ENCODE measurements at regions not wholly inside any gene's neighbourhood (a gene's known extent, or its start where the extent isn't known, plus 50 kb on each side); places are given as distances from the start of the nearest gene placed in this dataset.

GRCh38 chr4:126973201-126973600 is 659.6 kb upstream of the INTU start:
- ATAC-seq: no peak

GRCh38 chr4:126976850-126977632 is 655.7 kb upstream of the INTU start:
- peak; percentile 81 for ATAC-seq
- TF ChIP-seq ZNF8 (CRISPR knock-in tag; IDR thresholded peaks at IDR 0.05) (no peak), GLIS3 (CRISPR knock-in tag; IDR thresholded peaks at IDR 0.05) (no peak), CREB5 (CRISPR knock-in tag; IDR thresholded peaks at IDR 0.05; ENCODE audit: low read depth) (no peak), ZFP3 (CRISPR knock-in tag; IDR thresholded peaks at IDR 0.05) (no peak), TCF4 (CRISPR knock-in tag; IDR thresholded peaks at IDR 0.05; ENCODE audit: borderline replicate concordance) (no peak), ISL1 (CRISPR knock-in tag; IDR thresholded peaks at IDR 0.05) (no peak; the same call in 1 of the 2 replicates), BACH2 (CRISPR knock-in tag; IDR thresholded peaks at IDR 0.05; ENCODE audit: borderline replicate concordance) (no peak), OSR1 (CRISPR knock-in tag; IDR thresholded peaks at IDR 0.05) (no peak), SNAI2 (CRISPR knock-in tag; IDR thresholded peaks at IDR 0.05) (no peak), RARB (CRISPR knock-in tag; IDR thresholded peaks at IDR 0.05) (no peak), ZNF565 (CRISPR knock-in tag; conservative IDR thresholded peaks at IDR 0.05; ENCODE audit: low read depth) (no peak), ZC3H10 (CRISPR knock-in tag; IDR thresholded peaks at IDR 0.05) (no peak), PPARA (CRISPR knock-in tag; IDR thresholded peaks at IDR 0.05; ENCODE audit: borderline replicate concordance) (no peak), TOX (CRISPR knock-in tag; IDR thresholded peaks at IDR 0.05; ENCODE audit: borderline replicate concordance) (no peak)

More at GRCh38 chr4:126973201-126973600, 659.6 kb upstream of the INTU start:
- TF ChIP-seq CSDC2 (CRISPR knock-in tag; IDR thresholded peaks at IDR 0.05) (no peak), POU6F1 (CRISPR knock-in tag; IDR thresholded peaks at IDR 0.05; ENCODE audit: borderline replicate concordance, low read depth) (no peak), ISL1 (CRISPR knock-in tag; IDR thresholded peaks at IDR 0.05) (no peak), GLIS3 (CRISPR knock-in tag; IDR thresholded peaks at IDR 0.05) (no peak), ARNTL (CRISPR knock-in tag; IDR thresholded peaks at IDR 0.05; ENCODE audit: borderline replicate concordance, low read depth) (no peak), ZNF565 (CRISPR knock-in tag; conservative IDR thresholded peaks at IDR 0.05; ENCODE audit: low read depth) (no peak), CREB5 (CRISPR knock-in tag; IDR thresholded peaks at IDR 0.05; ENCODE audit: low read depth) (no peak), SNAI2 (CRISPR knock-in tag; IDR thresholded peaks at IDR 0.05) (no peak), OSR1 (CRISPR knock-in tag; IDR thresholded peaks at IDR 0.05) (no peak), ZFP30 (CRISPR knock-in tag; IDR thresholded peaks at IDR 0.05) (no peak), ZNF70 (CRISPR knock-in tag; IDR thresholded peaks at IDR 0.05) (no peak), BACH2 (CRISPR knock-in tag; IDR thresholded peaks at IDR 0.05; ENCODE audit: borderline replicate concordance) (no peak), PPARA (CRISPR knock-in tag; IDR thresholded peaks at IDR 0.05; ENCODE audit: borderline replicate concordance) (no peak), ZC3H10 (CRISPR knock-in tag; IDR thresholded peaks at IDR 0.05) (no peak), TSHZ2 (CRISPR knock-in tag; IDR thresholded peaks at IDR 0.05) (no peak), RARB (CRISPR knock-in tag; IDR thresholded peaks at IDR 0.05) (no peak), ZFP3 (CRISPR knock-in tag; IDR thresholded peaks at IDR 0.05) (no peak), TCF4 (CRISPR knock-in tag; IDR thresholded peaks at IDR 0.05; ENCODE audit: borderline replicate concordance) (no peak), PATZ1 (CRISPR knock-in tag; IDR thresholded peaks at IDR 0.05; ENCODE audit: borderline replicate concordance) (no peak), ESRRG (CRISPR knock-in tag; IDR thresholded peaks at IDR 0.05) (no peak)
